Astrocyte (in vitro differentiated cells and primary cell): ENCODE measurements at regions not wholly inside any gene's neighbourhood (a gene's known extent, or its start where the extent isn't known, plus 50 kb on each side); places are given as distances from the start of the nearest gene placed in this dataset.

Source experiments
- DNase-seq: peaks from one replicate; pipeline ENCODE4 v3.0.0-alpha.2; 2010; ENCODE audit warnings: low read depth
- FAIRE-seq: peaks from 2 replicates; lab custom pipeline; 2011; peaks lifted over from hg19 to GRCh38; lab: Jason Lieb, UNC
- H2AFZ ChIP-seq: 2 replicates; pipeline ENCODE4 v1.6.0; 2012; ENCODE audit warnings: low read depth, low read length, inconsistent platforms
- H3K27ac ChIP-seq: 2 replicates; pipeline ENCODE4 v1.5.1; 2011; ENCODE audit warnings: low read depth, low read length, inconsistent platforms
- H3K27me3 ChIP-seq: 2 replicates; pipeline ENCODE4 v1.6.0; 2011; ENCODE audit warnings: low read length, inconsistent platforms; ENCODE audit not compliant: insufficient read depth
- H3K36me3 ChIP-seq: 2 replicates; pipeline ENCODE4 v1.5.1; 2011; ENCODE audit warnings: low read length, inconsistent platforms; ENCODE audit not compliant: insufficient read depth
- H3K4me1 ChIP-seq: 2 replicates; pipeline ENCODE4 v1.5.1; 2011; ENCODE audit warnings: low read length, inconsistent platforms; ENCODE audit not compliant: insufficient read depth
- H3K4me2 ChIP-seq: 2 replicates; pipeline ENCODE4 v1.6.0; 2012; ENCODE audit warnings: low read length, inconsistent platforms
- H3K4me3 ChIP-seq: 2 replicates; pipeline ENCODE4 v1.5.1; 2011; ENCODE audit warnings: low read depth, mild to moderate bottlenecking, low read length, inconsistent platforms; ENCODE audit not compliant: insufficient read depth
- H3K79me2 ChIP-seq: 2 replicates; pipeline ENCODE4 v1.6.0; 2012; ENCODE audit warnings: mild to moderate bottlenecking, low read length, inconsistent platforms; ENCODE audit not compliant: insufficient read depth
- H3K9ac ChIP-seq: 2 replicates; pipeline ENCODE4 v1.6.0; 2012; ENCODE audit warnings: mild to moderate bottlenecking, low read length, inconsistent platforms
- H3K9me3 ChIP-seq: 2 replicates; pipeline ENCODE4 v1.5.1; 2012; ENCODE audit warnings: low read depth, mild to moderate bottlenecking, low read length, inconsistent platforms; ENCODE audit not compliant: insufficient read depth
- H4K20me1 ChIP-seq: 2 replicates; pipeline ENCODE4 v1.6.0; 2012; ENCODE audit warnings: low read length, inconsistent platforms; ENCODE audit not compliant: insufficient read depth
- H3K27ac Mint-ChIP-seq: one replicate; pipeline ENCODE4 v1.8.0; 2021; ENCODE audit warnings: mild to moderate bottlenecking, mixed read lengths; ENCODE audit not compliant: unreplicated experiment
- H3K27me3 Mint-ChIP-seq: one replicate; pipeline ENCODE4 v1.8.0; 2021; ENCODE audit warnings: low read depth, mixed read lengths; ENCODE audit not compliant: unreplicated experiment
- H3K36me3 Mint-ChIP-seq: one replicate; pipeline ENCODE4 v1.8.0; 2021; ENCODE audit warnings: low read depth, mixed read lengths; ENCODE audit not compliant: unreplicated experiment
- H3K4me1 Mint-ChIP-seq: one replicate; pipeline ENCODE4 v1.8.0; 2021; ENCODE audit warnings: low read depth, mixed read lengths; ENCODE audit not compliant: unreplicated experiment
- H3K4me3 Mint-ChIP-seq: one replicate; pipeline ENCODE4 v1.8.0; 2021; ENCODE audit warnings: mild to moderate bottlenecking, moderate library complexity, mixed read lengths; ENCODE audit not compliant: unreplicated experiment
- H3K9me3 Mint-ChIP-seq: one replicate; pipeline ENCODE4 v1.8.0; 2021; ENCODE audit warnings: mild to moderate bottlenecking, mixed read lengths; ENCODE audit not compliant: unreplicated experiment
- EZH2 ChIP-seq: IDR thresholded peaks from 2 replicates; pipeline ENCODE4 v1.6.1; 2012; ENCODE audit warnings: mild to moderate bottlenecking, low read length, inconsistent platforms; ENCODE audit not compliant: insufficient read depth
- TF ChIP-seq, protein P1 (sequence below): IDR thresholded peaks from 2 replicates; pipeline ENCODE4 v1.5.1; 2011; ENCODE audit warnings: low read depth, mild to moderate bottlenecking, inconsistent platforms, low read length, moderate library complexity; ENCODE audit not compliant: insufficient read depth

- peaks cover 3% of the 10 kb centered on the region for H3K9me3 ChIP-seq
- H3K4me1 ChIP-seq = no peaks in the 10 kb centered on the region
- Mint-ChIP-seq H3K27ac (no peak overlapping the region), H3K9me3 (no peaks in the 10 kb centered on the region), H3K36me3 (no peaks in the 10 kb centered on the region), H3K27me3 (no peaks in the 10 kb centered on the region), H3K4me1 (no peaks in the 10 kb centered on the region), H3K4me3 (no peak overlapping the region)
- no peak overlapping the region for H2AFZ ChIP-seq
- FAIRE-seq (no peak), DNase-seq (no peak)
- H3K4me2 ChIP-seq = no peak overlapping the region
- TF ChIP-seq, protein P1, sequence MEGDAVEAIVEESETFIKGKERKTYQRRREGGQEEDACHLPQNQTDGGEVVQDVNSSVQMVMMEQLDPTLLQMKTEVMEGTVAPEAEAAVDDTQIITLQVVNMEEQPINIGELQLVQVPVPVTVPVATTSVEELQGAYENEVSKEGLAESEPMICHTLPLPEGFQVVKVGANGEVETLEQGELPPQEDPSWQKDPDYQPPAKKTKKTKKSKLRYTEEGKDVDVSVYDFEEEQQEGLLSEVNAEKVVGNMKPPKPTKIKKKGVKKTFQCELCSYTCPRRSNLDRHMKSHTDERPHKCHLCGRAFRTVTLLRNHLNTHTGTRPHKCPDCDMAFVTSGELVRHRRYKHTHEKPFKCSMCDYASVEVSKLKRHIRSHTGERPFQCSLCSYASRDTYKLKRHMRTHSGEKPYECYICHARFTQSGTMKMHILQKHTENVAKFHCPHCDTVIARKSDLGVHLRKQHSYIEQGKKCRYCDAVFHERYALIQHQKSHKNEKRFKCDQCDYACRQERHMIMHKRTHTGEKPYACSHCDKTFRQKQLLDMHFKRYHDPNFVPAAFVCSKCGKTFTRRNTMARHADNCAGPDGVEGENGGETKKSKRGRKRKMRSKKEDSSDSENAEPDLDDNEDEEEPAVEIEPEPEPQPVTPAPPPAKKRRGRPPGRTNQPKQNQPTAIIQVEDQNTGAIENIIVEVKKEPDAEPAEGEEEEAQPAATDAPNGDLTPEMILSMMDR = no peak
- no peak for TF ChIP-seq EZH2
- no peaks in the 10 kb centered on the region for H3K79me2 ChIP-seq
- H3K9ac ChIP-seq = no peak overlapping the region
- no peak overlapping the region for H3K27ac ChIP-seq
- no peaks in the 10 kb centered on the region for H3K27me3 ChIP-seq
- no peak overlapping the region for H3K4me3 ChIP-seq
- no peaks in the 10 kb centered on the region for H4K20me1 ChIP-seq
- no peaks in the 10 kb centered on the region for H3K36me3 ChIP-seq
Measured at GRCh38 chr11:60592601-60593000, 77.4 kb downstream of the MS4A13 start.

DNA sequence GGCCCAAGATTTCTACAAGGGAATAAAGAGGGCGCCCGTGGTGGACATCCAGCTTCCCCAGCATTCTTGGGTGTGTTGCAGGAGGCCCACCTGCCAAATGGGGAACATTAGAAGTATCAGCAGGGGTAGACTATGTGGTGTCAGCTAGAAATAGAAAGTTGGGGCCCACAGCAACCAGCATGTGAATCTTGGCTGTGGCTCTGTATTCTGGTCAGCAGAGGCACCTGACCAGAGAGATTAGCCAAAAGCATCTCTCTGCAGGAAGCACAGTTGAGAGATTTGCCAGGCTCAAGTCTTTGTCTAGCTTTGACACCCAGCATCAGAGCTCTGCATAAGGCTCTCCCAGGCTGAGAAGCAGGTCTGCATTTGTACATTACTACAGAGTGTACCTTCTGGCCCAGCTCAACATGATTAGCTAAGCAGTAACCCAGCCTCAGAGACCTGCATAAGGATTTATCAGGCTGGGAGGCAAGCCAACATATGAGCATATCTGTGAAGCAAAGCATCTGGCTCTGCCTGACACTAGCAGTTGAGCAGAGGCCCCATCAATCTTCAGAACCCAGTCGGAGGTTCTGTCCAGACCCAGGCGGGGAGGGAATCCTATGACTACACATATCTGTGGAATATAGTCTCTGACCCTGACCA, 79.9 kb downstream of the MS4A13 start:
- H3K4me3 Mint-ChIP-seq = no peak overlapping the region
- H2AFZ ChIP-seq = no peak overlapping the region
- no peak overlapping the region for H3K27ac ChIP-seq
- DNase-seq (no peak), FAIRE-seq (no peak)
- TF ChIP-seq, protein P1 = no peak
- no peaks in the 10 kb centered on the region for H3K27me3 Mint-ChIP-seq
- no peak overlapping the region for H3K4me3 ChIP-seq
- H4K20me1 ChIP-seq = no peaks in the 10 kb centered on the region
- no peaks in the 10 kb centered on the region for H3K4me1 Mint-ChIP-seq
- H3K27me3 ChIP-seq = no peaks in the 10 kb centered on the region
- no peaks in the 10 kb centered on the region for H3K9me3 Mint-ChIP-seq
- no peaks in the 10 kb centered on the region for H3K79me2 ChIP-seq
- no peaks in the 10 kb centered on the region for H3K36me3 ChIP-seq
- no peak overlapping the region for H3K9ac ChIP-seq
- H3K4me2 ChIP-seq = no peak overlapping the region
- no peaks in the 10 kb centered on the region for H3K4me1 ChIP-seq
- no peak overlapping the region for H3K27ac Mint-ChIP-seq
- no peaks in the 10 kb centered on the region for H3K36me3 Mint-ChIP-seq
- H3K9me3 ChIP-seq = peaks cover 3% of the 10 kb centered on the region

- no peaks in the 10 kb centered on the region for H3K4me1 ChIP-seq
- H3K4me2 ChIP-seq = no peak overlapping the region
- TF ChIP-seq, protein P1 = no peak
- TF ChIP-seq EZH2 = no peak
- Mint-ChIP-seq H3K4me1 (no peaks in the 10 kb centered on the region), H3K9me3 (no peaks in the 10 kb centered on the region), H3K27ac (no peak overlapping the region), H3K27me3 (no peaks in the 10 kb centered on the region), H3K36me3 (no peaks in the 10 kb centered on the region), H3K4me3 (no peak overlapping the region)
- H3K27ac ChIP-seq = no peak overlapping the region
- H3K9me3 ChIP-seq = no peaks in the 10 kb centered on the region
- no peak overlapping the region for H3K4me3 ChIP-seq
- no peaks in the 10 kb centered on the region for H4K20me1 ChIP-seq
- no peak overlapping the region for H3K9ac ChIP-seq
- H2AFZ ChIP-seq = no peak overlapping the region
- H3K36me3 ChIP-seq = no peaks in the 10 kb centered on the region
- no peaks in the 10 kb centered on the region for H3K27me3 ChIP-seq
- no peaks in the 10 kb centered on the region for H3K79me2 ChIP-seq
- no peak for DNase-seq
- FAIRE-seq = no peak
Measured at GRCh38 chr11:60607483-60607882, 91.9 kb upstream of the MS4A8 start.
